GM12878 (cell line): ENCODE measurements at regions not wholly inside any gene's neighbourhood (a gene's known extent, or its start where the extent isn't known, plus 50 kb on each side); places are given as distances from the start of the nearest gene placed in this dataset.
"Not testable (repeated sequence)": the region's sequence is repeated elsewhere in the genome, so short reads cannot be mapped to it uniquely, and the experiment has no call there.

Source experiments
- CTCF ChIP-seq, 3 experiments: IDR thresholded peaks in 2 of 3; conservative IDR thresholded peaks in 1 of 3; 2 replicates each; pipeline ENCODE4 v1.5.1; 2011; ENCODE audit warnings: low read depth in 3 of 3, low read length in 3 of 3, mild to moderate bottlenecking in 3 of 3, control low read depth in 2 of 3, moderate library complexity in 2 of 3, inconsistent platforms in 1 of 3, mixed read lengths in 1 of 3; ENCODE audit not compliant: control insufficient read depth in 2 of 3, insufficient read depth in 1 of 3; ENCODE audit errors: extremely low read depth in 1 of 3
- EZH2 ChIP-seq: IDR thresholded peaks from 2 replicates; pipeline ENCODE4 v1.6.1; 2012; ENCODE audit warnings: low read depth, mild to moderate bottlenecking, control low read depth, inconsistent platforms, low read length, borderline replicate concordance; ENCODE audit not compliant: control insufficient read depth
- POLR2A ChIP-seq: IDR thresholded peaks from 2 replicates; pipeline ENCODE4 v1.6.1; 2011; ENCODE audit warnings: low read depth, mild to moderate bottlenecking, low read length
- POLR2AphosphoS5 ChIP-seq: IDR thresholded peaks from 2 replicates; pipeline ENCODE4 v1.6.1; 2011; ENCODE audit warnings: mild to moderate bottlenecking, low read length, inconsistent platforms
- RFX5 ChIP-seq: IDR thresholded peaks from 2 replicates; pipeline ENCODE4 v1.6.1; 2011; ENCODE audit warnings: low read depth, low read length, improper control_type of control experiment
- ZBTB33 ChIP-seq: fragments of 450-650 bp; IDR thresholded peaks from 2 replicates; pipeline ENCODE4 v1.6.1; 2017; ENCODE audit warnings: mild to moderate bottlenecking

- not testable (repeated sequence) for TF ChIP-seq CTCF (IDR thresholded peaks at IDR 0.05 in 2 of 3, conservative IDR thresholded peaks at IDR 0.05 in 1 of 3; ENCODE audit: control insufficient read depth in 2 of 3, extremely low read depth in 1 of 3, insufficient read depth in 1 of 3, low read depth in 3 of 3, low read length in 3 of 3); EZH2; ZBTB33; POLR2AphosphoS5; POLR2A; RFX5
Measured at GRCh38 chrX:55883541-55883940, 166.0 kb downstream of the RRAGB start.
